ENCODE measurements at regions not wholly inside any gene's neighbourhood (a gene's known extent, or its start where the extent isn't known, plus 50 kb on each side); places are given as distances from the start of the nearest gene placed in this dataset.

DNA sequence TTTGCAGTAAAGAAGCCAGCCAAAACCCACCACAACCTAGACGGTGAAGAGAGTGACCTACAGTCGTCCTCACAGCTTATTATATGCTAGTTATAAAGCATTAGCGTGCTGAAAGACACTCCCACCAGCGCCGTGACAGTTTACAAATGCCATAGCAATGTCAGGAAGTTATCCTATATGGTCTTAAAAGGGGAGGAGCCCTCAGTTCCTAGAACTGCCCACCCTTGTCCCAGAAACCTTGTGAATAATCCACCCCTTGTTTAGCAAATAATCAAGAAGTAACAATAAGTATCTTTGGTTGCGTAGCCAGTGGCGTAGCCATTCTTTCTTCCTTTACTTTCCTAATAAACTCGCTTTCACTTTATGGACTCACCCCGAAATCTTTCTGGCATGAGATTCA lies 227.9 kb upstream of the ARGLU1 start:
- Histone ChIP-seq H3K79me2 (ENCODE audit: insufficient read depth, low read length) (no peaks in the 10 kb centered on the region), H3K27me3 (ENCODE audit: low read length) (no peaks in the 10 kb centered on the region), H3K27ac (ENCODE audit: low read depth, low read length) (no peak overlapping the region), H4K20me1 (ENCODE audit: low read depth, low read length) (no peaks in the 10 kb centered on the region), H3F3A (ENCODE audit: insufficient read depth) (no peaks in the 10 kb centered on the region), H2AFZ (ENCODE audit: low read depth, low read length, severe bottlenecking) (no peak overlapping the region), H3K4me2 (ENCODE audit: low read depth, low read length, poor library complexity, severe bottlenecking) (no peak overlapping the region), H3K4me3 (ENCODE audit: insufficient read depth, low read length, poor library complexity, severe bottlenecking) (no peak overlapping the region), H3K36me3 (ENCODE audit: low read length) (no peaks in the 10 kb centered on the region), H3K9me3 (ENCODE audit: insufficient read depth, low read length) (no peaks in the 10 kb centered on the region), H3K9me2 (replicated peaks; ENCODE audit: insufficient read depth, low read length) (no peaks in the 10 kb centered on the region), H3K9ac (ENCODE audit: low read length) (no peak overlapping the region)
- TF ChIP-seq, protein P1, sequence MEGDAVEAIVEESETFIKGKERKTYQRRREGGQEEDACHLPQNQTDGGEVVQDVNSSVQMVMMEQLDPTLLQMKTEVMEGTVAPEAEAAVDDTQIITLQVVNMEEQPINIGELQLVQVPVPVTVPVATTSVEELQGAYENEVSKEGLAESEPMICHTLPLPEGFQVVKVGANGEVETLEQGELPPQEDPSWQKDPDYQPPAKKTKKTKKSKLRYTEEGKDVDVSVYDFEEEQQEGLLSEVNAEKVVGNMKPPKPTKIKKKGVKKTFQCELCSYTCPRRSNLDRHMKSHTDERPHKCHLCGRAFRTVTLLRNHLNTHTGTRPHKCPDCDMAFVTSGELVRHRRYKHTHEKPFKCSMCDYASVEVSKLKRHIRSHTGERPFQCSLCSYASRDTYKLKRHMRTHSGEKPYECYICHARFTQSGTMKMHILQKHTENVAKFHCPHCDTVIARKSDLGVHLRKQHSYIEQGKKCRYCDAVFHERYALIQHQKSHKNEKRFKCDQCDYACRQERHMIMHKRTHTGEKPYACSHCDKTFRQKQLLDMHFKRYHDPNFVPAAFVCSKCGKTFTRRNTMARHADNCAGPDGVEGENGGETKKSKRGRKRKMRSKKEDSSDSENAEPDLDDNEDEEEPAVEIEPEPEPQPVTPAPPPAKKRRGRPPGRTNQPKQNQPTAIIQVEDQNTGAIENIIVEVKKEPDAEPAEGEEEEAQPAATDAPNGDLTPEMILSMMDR (IDR thresholded peaks at IDR 0.05; ENCODE audit: insufficient read depth, low read length, poor library complexity, severe bottlenecking): no peak
- TF ChIP-seq EZH2phosphoT487 (conservative IDR thresholded peaks at IDR 0.05; ENCODE audit: low read length): no peak

DNA sequence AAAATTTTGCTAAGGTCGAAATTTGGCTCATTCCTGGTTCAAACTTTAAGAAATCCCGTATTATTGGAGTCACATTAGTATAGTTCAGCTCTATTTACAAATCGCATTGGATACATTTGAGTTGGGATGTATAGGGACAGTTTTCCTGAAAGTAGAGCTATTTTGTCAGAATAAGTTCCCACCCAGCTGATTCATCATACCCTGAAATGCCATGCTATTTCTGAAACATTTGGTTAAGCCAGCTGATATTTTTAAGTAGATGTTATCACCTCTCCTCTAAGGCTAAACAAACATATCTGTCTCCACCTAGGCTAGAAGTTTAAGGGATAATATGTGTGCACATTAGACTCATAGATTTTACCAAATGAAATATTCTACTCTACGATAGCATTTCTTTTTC lies 226.2 kb upstream of the ARGLU1 start:
- no peak overlapping the region for H3K4me2 ChIP-seq (ENCODE audit: low read depth, low read length, poor library complexity, severe bottlenecking)
- H2AFZ ChIP-seq (ENCODE audit: low read depth, low read length, severe bottlenecking): no peak overlapping the region
- no peaks in the 10 kb centered on the region for H4K20me1 ChIP-seq (ENCODE audit: low read depth, low read length)
- H3K79me2 ChIP-seq (ENCODE audit: insufficient read depth, low read length): no peaks in the 10 kb centered on the region
- H3K27me3 ChIP-seq (ENCODE audit: low read length): no peaks in the 10 kb centered on the region
- TF ChIP-seq EZH2phosphoT487 (conservative IDR thresholded peaks at IDR 0.05; ENCODE audit: low read length): no peak
- TF ChIP-seq, protein P1 (IDR thresholded peaks at IDR 0.05; ENCODE audit: insufficient read depth, low read length, poor library complexity, severe bottlenecking): no peak
- no peaks in the 10 kb centered on the region for H3K36me3 ChIP-seq (ENCODE audit: low read length)
- no peak overlapping the region for H3K9ac ChIP-seq (ENCODE audit: low read length)
- no peak overlapping the region for H3K27ac ChIP-seq (ENCODE audit: low read depth, low read length)
- no peaks in the 10 kb centered on the region for H3K9me3 ChIP-seq (ENCODE audit: insufficient read depth, low read length)
- H3K4me3 ChIP-seq (ENCODE audit: insufficient read depth, low read length, poor library complexity, severe bottlenecking): no peak overlapping the region
- H3F3A ChIP-seq (ENCODE audit: insufficient read depth): no peaks in the 10 kb centered on the region
- no peaks in the 10 kb centered on the region for H3K9me2 ChIP-seq (replicated peaks; ENCODE audit: insufficient read depth, low read length)

DNA sequence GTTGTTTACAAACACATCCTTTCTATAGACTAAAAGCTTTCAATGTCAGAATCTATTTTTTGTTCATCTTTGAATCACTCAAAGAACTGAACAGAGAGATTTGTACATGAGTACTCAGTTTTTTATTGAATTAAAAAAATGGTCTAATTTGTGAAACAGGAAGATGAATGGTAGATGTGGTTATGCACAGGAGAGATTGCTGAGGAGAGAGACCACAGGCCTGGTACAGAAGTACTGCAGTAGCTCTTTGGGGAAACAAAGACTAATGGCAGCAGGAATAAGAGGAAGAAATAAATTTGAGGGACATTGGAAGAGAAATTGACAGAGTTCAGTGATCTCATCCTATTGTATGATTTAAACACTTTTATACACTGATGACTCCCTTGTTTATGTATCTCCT lies 222.0 kb upstream of the ARGLU1 start:
- TF ChIP-seq, protein P1 (IDR thresholded peaks at IDR 0.05; ENCODE audit: insufficient read depth, low read length, poor library complexity, severe bottlenecking): no peak
- TF ChIP-seq EZH2phosphoT487 (conservative IDR thresholded peaks at IDR 0.05; ENCODE audit: low read length): no peak
- no peak overlapping the region for H2AFZ ChIP-seq (ENCODE audit: low read depth, low read length, severe bottlenecking)
- H3K9me2 ChIP-seq (replicated peaks; ENCODE audit: insufficient read depth, low read length): no peaks in the 10 kb centered on the region
- no peaks in the 10 kb centered on the region for H3K27me3 ChIP-seq (ENCODE audit: low read length)
- H3K9me3 ChIP-seq (ENCODE audit: insufficient read depth, low read length): no peaks in the 10 kb centered on the region
- H3K27ac ChIP-seq (ENCODE audit: low read depth, low read length): no peak overlapping the region
- H3K4me3 ChIP-seq (ENCODE audit: insufficient read depth, low read length, poor library complexity, severe bottlenecking): no peak overlapping the region
- H3F3A ChIP-seq (ENCODE audit: insufficient read depth): no peaks in the 10 kb centered on the region
- no peak overlapping the region for H3K9ac ChIP-seq (ENCODE audit: low read length)
- H3K36me3 ChIP-seq (ENCODE audit: low read length): no peaks in the 10 kb centered on the region
- H3K79me2 ChIP-seq (ENCODE audit: insufficient read depth, low read length): no peaks in the 10 kb centered on the region
- no peak overlapping the region for H3K4me2 ChIP-seq (ENCODE audit: low read depth, low read length, poor library complexity, severe bottlenecking)
- H4K20me1 ChIP-seq (ENCODE audit: low read depth, low read length): no peaks in the 10 kb centered on the region

All from SU-DHL-6 (cell line).